ENCODE measurements at regions not wholly inside any gene's neighbourhood (a gene's known extent, or its start where the extent isn't known, plus 50 kb on each side); places are given as distances from the start of the nearest gene placed in this dataset.

DNA sequence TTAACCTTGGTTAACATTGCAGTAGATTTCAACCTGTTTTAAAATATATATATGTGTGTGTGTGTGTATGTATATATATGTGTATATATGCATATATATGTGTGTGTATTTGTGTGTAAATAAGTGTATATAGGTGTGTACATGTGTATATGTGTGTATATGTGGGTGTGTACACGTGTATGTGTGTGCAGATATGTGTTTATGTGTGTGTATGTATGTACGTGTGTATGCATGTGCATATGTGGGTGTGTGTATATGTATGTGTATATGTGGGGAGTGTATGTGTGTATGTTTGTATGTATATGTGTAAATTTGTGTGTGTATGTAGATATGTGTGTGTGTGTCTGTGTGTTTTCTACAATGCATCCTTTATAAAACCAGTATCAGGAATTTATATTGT lies 205.5 kb upstream of the FOXF1 start:
- Histone ChIP-seq H3K4me2 (ENCODE audit: insufficient read depth, low read length) (no peak overlapping the region), H3K4me3 (replicated peaks in 1 of 3; ENCODE audit: insufficient read depth in 1 of 3, low read depth in 1 of 3, low read length in 3 of 3) (no peak overlapping the region), H3K9me1 (replicated peaks; ENCODE audit: control insufficient read depth, extremely low read depth, insufficient read depth, low read length) (no peaks in the 10 kb centered on the region), H3K27ac (ENCODE audit: insufficient read depth, low read depth, low read length) (no peak overlapping the region), H4K20me1 (replicated peaks; ENCODE audit: control insufficient read depth, extremely low read depth, insufficient read depth, low read length) (no peaks in the 10 kb centered on the region), H3K36me3 (ENCODE audit: control insufficient read depth in 2 of 2, extremely low read depth in 1 of 2, insufficient read depth in 2 of 2, low read length in 2 of 2) (no peaks in the 10 kb centered on the region), H3K9ac (replicated peaks; ENCODE audit: extremely low read depth, insufficient read depth, low read length) (no peak overlapping the region), H3K27me3 (ENCODE audit: control insufficient read depth in 2 of 2, insufficient read depth in 2 of 2, low read length in 2 of 2) (peaks cover 24 to 34% of the 10 kb centered on the region in 2 experiments), H2AFZ (ENCODE audit: low read depth, low read length) (no peak overlapping the region), H3K4me1 (ENCODE audit: control insufficient read depth, extremely low read depth, insufficient read depth, low read length) (no peaks in the 10 kb centered on the region), H3K79me2 (ENCODE audit: control insufficient read depth, insufficient read depth, low read length) (no peaks in the 10 kb centered on the region), H3K9me3 (replicated peaks; ENCODE audit: control insufficient read depth, insufficient read depth, low read length) (no peaks in the 10 kb centered on the region)
- FAIRE-seq: no peak
- TF ChIP-seq JUN (IDR thresholded peaks at IDR 0.05; ENCODE audit: borderline replicate concordance, insufficient read depth, insufficient read length, low read depth) (no peak), FOS (IDR thresholded peaks at IDR 0.05; ENCODE audit: borderline replicate concordance, insufficient read depth, low read length) (no peak), MAX (IDR thresholded peaks at IDR 0.05; ENCODE audit: insufficient read depth, insufficient read length) (no peak), POLR2AphosphoS5 (IDR thresholded peaks at IDR 0.05; ENCODE audit: insufficient read depth, low read depth, low read length) (no peak), GATA2 (IDR thresholded peaks at IDR 0.05; ENCODE audit: insufficient read depth, insufficient read length, low read depth, low read length) (no peak), EZH2 (IDR thresholded peaks at IDR 0.05; ENCODE audit: borderline replicate concordance, low read depth, low read length, severe bottlenecking) (no peak), POLR2A (IDR thresholded peaks at IDR 0.05; ENCODE audit: low read depth, low read length) (no peak), MYC (IDR thresholded peaks at IDR 0.05; ENCODE audit: low read depth, low read length) (no peak)
- TF ChIP-seq, protein P1, sequence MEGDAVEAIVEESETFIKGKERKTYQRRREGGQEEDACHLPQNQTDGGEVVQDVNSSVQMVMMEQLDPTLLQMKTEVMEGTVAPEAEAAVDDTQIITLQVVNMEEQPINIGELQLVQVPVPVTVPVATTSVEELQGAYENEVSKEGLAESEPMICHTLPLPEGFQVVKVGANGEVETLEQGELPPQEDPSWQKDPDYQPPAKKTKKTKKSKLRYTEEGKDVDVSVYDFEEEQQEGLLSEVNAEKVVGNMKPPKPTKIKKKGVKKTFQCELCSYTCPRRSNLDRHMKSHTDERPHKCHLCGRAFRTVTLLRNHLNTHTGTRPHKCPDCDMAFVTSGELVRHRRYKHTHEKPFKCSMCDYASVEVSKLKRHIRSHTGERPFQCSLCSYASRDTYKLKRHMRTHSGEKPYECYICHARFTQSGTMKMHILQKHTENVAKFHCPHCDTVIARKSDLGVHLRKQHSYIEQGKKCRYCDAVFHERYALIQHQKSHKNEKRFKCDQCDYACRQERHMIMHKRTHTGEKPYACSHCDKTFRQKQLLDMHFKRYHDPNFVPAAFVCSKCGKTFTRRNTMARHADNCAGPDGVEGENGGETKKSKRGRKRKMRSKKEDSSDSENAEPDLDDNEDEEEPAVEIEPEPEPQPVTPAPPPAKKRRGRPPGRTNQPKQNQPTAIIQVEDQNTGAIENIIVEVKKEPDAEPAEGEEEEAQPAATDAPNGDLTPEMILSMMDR (IDR thresholded peaks at IDR 0.05; ENCODE audit: extremely low read depth in 1 of 2, insufficient read depth in 1 of 2, low read depth in 1 of 2, low read length in 2 of 2): no peak
- dilution Hi-C loops (cut with MboI; ENCODE audit: extremely low pct_ligation_motif_present, low sequenced_read_pairs) (no loop called here), intact Hi-C loops (cut with micrococcal nuclease) (no loop called here)
- no TSS peak for BruUV-seq (replicated peaks)
- ChIA-PET POLR2A (no interaction called here), CTCF (no interaction called here)
- DNase-seq (ENCODE audit: low read depth, low spot score): no peak

Measured in endothelial cell of umbilical vein (primary cell).